Neuronal stem cell (in vitro differentiated cells): ENCODE measurements at regions not wholly inside any gene's neighbourhood (a gene's known extent, or its start where the extent isn't known, plus 50 kb on each side); places are given as distances from the start of the nearest gene placed in this dataset.
A peak's percentile ranks its signal among the peaks of the same experiment; 100 is the strongest.

ENCODE experiments used
- DNase-seq: peaks from one replicate; pipeline ENCODE4 v3.0.0-alpha.2; 2013; ENCODE audit warnings: low spot score
- H2AFZ ChIP-seq: one replicate; pipeline ENCODE4 v1.6.1; 2013; ENCODE audit warnings: mild to moderate bottlenecking, low read length, inconsistent platforms
- H2AK5ac ChIP-seq: 2 replicates; pipeline ENCODE4 v1.6.1; 2013; ENCODE audit warnings: low read depth, mild to moderate bottlenecking, inconsistent platforms, low read length, moderate library complexity, mixed read lengths
- H2BK120ac ChIP-seq: 2 replicates; pipeline ENCODE4 v1.6.1; 2013; ENCODE audit warnings: low read depth, mild to moderate bottlenecking, inconsistent platforms, low read length, moderate library complexity, mixed read lengths
- H2BK12ac ChIP-seq: one replicate; pipeline ENCODE4 v1.6.1; 2013; ENCODE audit warnings: low read length, inconsistent platforms
- H2BK15ac ChIP-seq: 2 replicates; pipeline ENCODE4 v1.6.1; 2013; ENCODE audit warnings: mild to moderate bottlenecking, low read length, inconsistent platforms, mixed read lengths
- H2BK5ac ChIP-seq: one replicate; pipeline ENCODE4 v1.6.1; 2013; ENCODE audit warnings: inconsistent platforms, mild to moderate bottlenecking, low read length, moderate library complexity
- H3K14ac ChIP-seq: one replicate; pipeline ENCODE4 v1.6.1; 2013; ENCODE audit warnings: low read length, inconsistent platforms
- H3K18ac ChIP-seq: 2 replicates; pipeline ENCODE4 v1.6.1; 2013; ENCODE audit warnings: low read length, inconsistent platforms
- H3K23ac ChIP-seq: 2 replicates; pipeline ENCODE4 v1.6.1; 2013; ENCODE audit warnings: low read depth, mild to moderate bottlenecking, mixed read lengths, low read length, inconsistent platforms; ENCODE audit not compliant: poor library complexity
- H3K27ac ChIP-seq: replicated peaks from 3 replicates; pipeline ENCODE4 v1.5.1; 2013; ENCODE audit warnings: low read length, inconsistent platforms
- H3K27me3 ChIP-seq, 3 experiments: 2 replicates each; pipeline ENCODE4 v1.6.1; 2013; ENCODE audit warnings: low read length in 3 of 3, mild to moderate bottlenecking in 2 of 3, inconsistent platforms in 1 of 3, low read depth in 1 of 3, mixed read lengths in 1 of 3, moderate library complexity in 1 of 3; ENCODE audit not compliant: control insufficient read depth in 3 of 3, insufficient read depth in 3 of 3
- H3K36me3 ChIP-seq, 2 donors: replicated peaks in 1 of 2; 2 replicates each; pipeline ENCODE4 v1.6.1; 2013; ENCODE audit warnings: low read length in 2 of 2; ENCODE audit not compliant: control insufficient read depth in 2 of 2, insufficient read depth in 2 of 2
- H3K4ac ChIP-seq: 2 replicates; pipeline ENCODE4 v1.6.1; 2013; ENCODE audit warnings: inconsistent platforms, mild to moderate bottlenecking, low read length, moderate library complexity
- H3K4me1 ChIP-seq, 2 donors: 1 replicate in 1 of 2; 2 replicates in 1 of 2; pipeline ENCODE4 v1.6.1; 2013; ENCODE audit warnings: low read length in 2 of 2, low read depth in 1 of 2; ENCODE audit not compliant: control insufficient read depth in 2 of 2, insufficient read depth in 1 of 2
- H3K4me2 ChIP-seq: one replicate; pipeline ENCODE4 v1.6.1; 2013; ENCODE audit warnings: mild to moderate bottlenecking, low read length, inconsistent platforms; ENCODE audit not compliant: insufficient read depth, poor library complexity, severe bottlenecking
- H3K4me3 ChIP-seq, 2 donors: 2 replicates each; pipeline ENCODE4 v1.5.1; 2013; ENCODE audit warnings: low read length in 2 of 2, mild to moderate bottlenecking in 2 of 2, inconsistent platforms in 1 of 2, moderate library complexity in 1 of 2
- H3K79me1 ChIP-seq: one replicate; pipeline ENCODE4 v1.6.1; 2013; ENCODE audit warnings: low read depth, mild to moderate bottlenecking, inconsistent platforms, low read length, moderate library complexity
- H3K9ac ChIP-seq: one replicate; pipeline ENCODE4 v1.6.1; 2013; ENCODE audit warnings: mild to moderate bottlenecking, low read depth, low read length, inconsistent platforms; ENCODE audit not compliant: poor library complexity
- H3K9me3 ChIP-seq, 2 donors: replicated peaks in 1 of 2; 2 replicates each; pipeline versions ENCODE3 to v1.6.1; 2013; ENCODE audit warnings: low read length in 2 of 2, mild to moderate bottlenecking in 2 of 2, inconsistent platforms in 1 of 2, low read depth in 1 of 2, mixed read lengths in 1 of 2, moderate library complexity in 1 of 2; ENCODE audit not compliant: control insufficient read depth in 2 of 2, insufficient read depth in 1 of 2
- H4K8ac ChIP-seq: one replicate; pipeline ENCODE4 v1.6.1; 2013; ENCODE audit warnings: low read depth, mild to moderate bottlenecking, inconsistent platforms, low read length, moderate library complexity
- H4K91ac ChIP-seq: one replicate; pipeline ENCODE4 v1.6.1; 2013; ENCODE audit warnings: low read length, low read depth, mild to moderate bottlenecking, inconsistent platforms; ENCODE audit not compliant: poor library complexity
- WGBS, 2 donors: extraction: QIAGEN DNeasy Blood & Tissue Kit; methylation state at CpG; one replicate each; pipeline ENCODE4 v1.1.7; 2013; ENCODE audit warnings: missing lambda C conversion rate in 2 of 2, mixed read lengths in 1 of 2; ENCODE audit not compliant: insufficient read length in 2 of 2, insufficient replicate concordance in 1 of 2; ENCODE audit errors: extremely low coverage in 2 of 2; 5-methylcytosine and 5-hydroxymethylcytosine counted together

DNA sequence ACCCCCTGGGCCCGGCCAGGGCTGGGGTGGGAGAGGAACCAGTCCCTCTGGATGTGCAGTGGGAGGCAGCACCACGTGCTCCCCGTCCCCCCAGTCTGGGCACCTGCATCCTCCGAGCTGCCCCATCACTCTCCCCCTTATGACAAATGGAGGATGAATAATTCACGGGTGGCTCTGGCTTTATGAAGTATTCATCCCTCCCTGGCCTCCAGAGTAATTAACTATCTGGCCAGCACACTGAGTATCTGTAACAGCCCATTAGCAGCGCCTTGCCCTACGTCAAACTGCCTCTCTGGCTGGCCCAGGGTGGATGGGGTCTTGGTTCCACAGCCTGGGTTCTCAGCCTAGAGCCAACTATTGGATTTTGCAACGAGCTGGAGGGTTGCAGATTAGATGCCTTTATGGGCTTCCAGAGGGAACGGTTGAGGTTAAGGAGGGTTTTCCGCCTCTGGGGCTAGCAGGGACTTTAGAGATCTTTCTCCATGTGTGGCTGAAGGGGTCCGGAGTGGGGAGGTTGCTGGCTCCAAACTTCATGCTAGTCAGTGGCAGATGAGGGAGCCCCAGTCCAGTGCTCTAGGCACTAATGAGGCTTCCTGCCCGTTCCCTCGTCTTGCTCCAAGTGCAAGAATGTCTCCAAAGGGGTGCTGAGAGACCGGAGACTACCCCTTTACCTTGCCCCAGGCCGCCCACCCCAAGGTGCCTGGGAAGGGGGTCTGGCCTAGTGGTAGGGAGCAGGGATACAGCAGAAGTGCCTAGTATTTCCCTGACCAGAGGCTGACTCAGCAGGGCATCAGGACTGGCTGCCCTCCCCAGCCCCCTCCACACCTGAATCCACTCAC lies 53.5 kb upstream of the MLN start:
- H3K14ac ChIP-seq: no peak overlapping the region
- DNase-seq: no peak
- no peaks in the 10 kb centered on the region for H3K9me3 ChIP-seq
- H3K4me3 ChIP-seq: no peak overlapping the region
- peak overlapping the region; percentile 66 for H2BK12ac ChIP-seq
- peak overlapping the region; percentile 73 for H2BK15ac ChIP-seq
- no peak overlapping the region for H2AK5ac ChIP-seq
- no peak overlapping the region for H3K27ac ChIP-seq
- H2BK5ac ChIP-seq: peak overlapping the region; percentile 90
- H2AFZ ChIP-seq: no peak overlapping the region
- no peak overlapping the region for H3K4me2 ChIP-seq
- H3K27me3 ChIP-seq: peaks cover 0 to 61% (median 0%) of the 10 kb centered on the region in 3 experiments
- WGBS, 2 donors: no CpG with 5 or more reads among the region's 15 CpGs
- H4K8ac ChIP-seq: no peak overlapping the region
- no peak overlapping the region for H4K91ac ChIP-seq
- H3K36me3 ChIP-seq: no peaks in the 10 kb centered on the region
- peaks cover 2% of the 10 kb centered on the region for H3K79me1 ChIP-seq
- no peak overlapping the region for H3K4ac ChIP-seq
- no peaks in the 10 kb centered on the region for H3K4me1 ChIP-seq
- H3K18ac ChIP-seq: peak overlapping the region; percentile 44
- H3K9ac ChIP-seq: peak overlapping the region; percentile 35
- no peak overlapping the region for H2BK120ac ChIP-seq
- no peak overlapping the region for H3K23ac ChIP-seq

DNA sequence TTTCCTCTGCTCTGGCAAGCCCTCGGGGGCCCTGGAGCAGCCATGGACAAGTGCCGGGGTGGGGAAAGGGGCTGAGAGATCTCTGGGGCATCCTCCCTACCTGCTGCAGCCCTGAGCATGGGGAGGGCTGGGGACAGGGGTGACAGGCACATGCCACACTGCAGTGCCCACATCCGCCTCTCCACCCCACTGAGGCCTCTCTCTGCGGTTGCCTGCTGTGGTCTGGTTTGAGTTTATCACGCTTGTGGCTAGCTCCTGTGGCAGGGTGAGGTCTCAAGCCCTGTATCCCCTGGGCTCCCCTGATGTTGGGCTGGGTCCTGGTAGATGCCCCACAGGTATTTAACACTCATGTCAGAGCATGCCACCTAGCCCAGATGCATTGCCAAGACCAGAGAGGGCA lies 52.9 kb upstream of the MLN start:
- WGBS, 2 donors: no CpG with 5 or more reads among the region's 5 CpGs
- Histone ChIP-seq H2BK120ac (peak overlapping the region; percentile 11), H3K9me3 (no peaks in the 10 kb centered on the region), H3K9ac (no peak overlapping the region), H2BK5ac (peak overlapping the region; percentile 90), H3K27me3 (peaks cover 0 to 64% (median 0%) of the 10 kb centered on the region in 3 experiments), H3K79me1 (peaks cover 2% of the 10 kb centered on the region), H3K4me1 (peaks cover 0 to 2% of the 10 kb centered on the region in 2 donors), H4K8ac (no peak overlapping the region), H3K4ac (no peak overlapping the region), H3K14ac (no peak overlapping the region), H3K27ac (no peak overlapping the region), H3K4me3 (no peak overlapping the region), H3K4me2 (no peak overlapping the region), H2AK5ac (peak overlapping the region; percentile 5), H3K18ac (peak overlapping the region; percentile 44), H2AFZ (no peak overlapping the region), H2BK12ac (peak overlapping the region; percentile 66), H3K36me3 (no peaks in the 10 kb centered on the region), H2BK15ac (peak overlapping the region; percentile 73), H3K23ac (no peak overlapping the region), H4K91ac (no peak overlapping the region)
- no peak for DNase-seq

DNA sequence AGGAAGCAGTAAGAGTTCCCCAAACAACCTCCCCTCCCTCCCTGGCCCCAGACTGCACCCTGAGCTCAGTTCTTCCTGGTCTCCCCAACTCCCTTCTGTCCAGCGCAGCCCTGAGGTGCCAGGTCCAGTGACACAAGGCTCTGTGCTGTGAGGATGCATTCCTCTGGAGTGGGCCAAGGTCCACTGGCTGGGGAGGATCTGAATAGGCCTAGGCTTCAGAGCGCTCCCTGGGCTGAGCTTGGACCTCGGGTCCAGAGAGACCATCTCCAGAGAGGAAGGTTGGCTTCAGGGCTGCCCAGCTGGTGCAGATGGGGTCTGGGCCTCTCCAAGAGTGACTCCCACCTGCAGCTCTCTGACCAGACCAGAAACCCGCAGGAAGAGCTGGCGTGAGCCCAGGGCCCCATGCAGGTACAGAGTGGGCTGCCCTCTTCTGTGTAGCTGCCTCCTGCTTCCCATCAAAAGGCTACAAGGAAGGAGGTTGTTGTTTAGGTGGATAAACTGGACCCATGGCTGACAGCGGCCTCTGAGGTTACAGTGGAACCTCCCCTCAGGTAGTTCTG lies 52.3 kb upstream of the MLN start:
- WGBS, 2 donors: no CpG with 5 or more reads among the region's 6 CpGs
- DNase-seq: no peak
- H2BK12ac ChIP-seq: no peak overlapping the region
- peaks cover 0 to 2% of the 10 kb centered on the region in 2 donors for H3K4me1 ChIP-seq
- H2AK5ac ChIP-seq: peak overlapping the region; percentile 5
- H3K4me3 ChIP-seq: no peak overlapping the region
- peaks cover 2% of the 10 kb centered on the region for H3K79me1 ChIP-seq
- H3K4ac ChIP-seq: no peak overlapping the region
- no peak overlapping the region for H2AFZ ChIP-seq
- peak overlapping the region; percentile 11 for H2BK120ac ChIP-seq
- peaks cover 0 to 67% (median 0%) of the 10 kb centered on the region in 3 experiments for H3K27me3 ChIP-seq
- peak overlapping the region; percentile 44 for H3K18ac ChIP-seq
- H3K27ac ChIP-seq: no peak overlapping the region
- H3K14ac ChIP-seq: no peak overlapping the region
- H4K8ac ChIP-seq: no peak overlapping the region
- H3K4me2 ChIP-seq: no peak overlapping the region
- H2BK5ac ChIP-seq: peak overlapping the region; percentile 90
- H3K9me3 ChIP-seq: no peaks in the 10 kb centered on the region
- H4K91ac ChIP-seq: no peak overlapping the region
- peak overlapping the region; percentile 73 for H2BK15ac ChIP-seq
- no peaks in the 10 kb centered on the region for H3K36me3 ChIP-seq
- peak overlapping the region; percentile 30 for H3K9ac ChIP-seq
- no peak overlapping the region for H3K23ac ChIP-seq

DNA sequence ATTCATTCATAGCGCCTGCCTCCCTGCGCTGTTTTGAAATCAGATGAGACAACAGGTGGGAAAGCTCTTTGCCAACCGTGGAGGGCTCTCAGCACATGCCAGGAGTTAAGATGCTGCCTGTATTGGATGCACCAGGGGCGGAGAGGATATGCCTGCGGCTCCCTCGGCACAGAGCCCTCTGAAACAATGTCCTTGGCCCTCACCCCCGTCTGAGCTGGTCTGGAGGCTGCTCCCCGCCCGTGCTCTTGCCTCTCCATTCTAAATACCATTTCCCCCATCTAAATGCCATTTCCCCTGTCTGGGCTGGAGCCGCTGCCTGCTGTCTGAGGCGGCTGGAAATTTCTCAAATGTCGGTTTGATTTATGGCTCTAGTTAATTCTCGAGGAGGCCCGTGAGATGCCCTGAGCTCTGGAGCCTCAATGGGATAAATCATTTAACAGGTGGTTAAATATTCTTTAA lies 50.8 kb upstream of the MLN start:
- no peak overlapping the region for H3K27ac ChIP-seq
- no peak overlapping the region for H2BK5ac ChIP-seq
- no peak overlapping the region for H2BK12ac ChIP-seq
- H3K4me3 ChIP-seq: no peak overlapping the region
- peak overlapping the region; percentile 58 for H3K4ac ChIP-seq
- H3K23ac ChIP-seq: peak overlapping the region; percentile 77
- H2BK120ac ChIP-seq: no peak overlapping the region
- H3K9ac ChIP-seq: no peak overlapping the region
- peak overlapping the region; percentile 89 for H2AK5ac ChIP-seq
- DNase-seq: no peak
- no peak overlapping the region for H3K4me2 ChIP-seq
- H3K79me1 ChIP-seq: peaks cover 2% of the 10 kb centered on the region
- H3K4me1 ChIP-seq: peaks cover 0 to 2% of the 10 kb centered on the region in 2 donors
- no peak overlapping the region for H2AFZ ChIP-seq
- H3K9me3 ChIP-seq: no peaks in the 10 kb centered on the region
- no peak overlapping the region for H3K14ac ChIP-seq
- peak overlapping the region; percentile 84 for H2BK15ac ChIP-seq
- H3K18ac ChIP-seq: peak overlapping the region; percentile 3
- WGBS, 2 donors: no CpG with 5 or more reads among the region's 14 CpGs
- H4K91ac ChIP-seq: no peak overlapping the region
- peaks cover 0 to 70% (median 0%) of the 10 kb centered on the region in 3 experiments for H3K27me3 ChIP-seq
- no peak overlapping the region for H4K8ac ChIP-seq
- H3K36me3 ChIP-seq: no peaks in the 10 kb centered on the region
